HG03521 (cell line): ENCODE measurements at regions not wholly inside any gene's neighbourhood (a gene's known extent, or its start where the extent isn't known, plus 50 kb on each side); places are given as distances from the start of the nearest gene placed in this dataset.
A peak's percentile ranks its signal among the peaks of the same experiment; 100 is the strongest.
"Not testable (repeated sequence)": the region's sequence is repeated elsewhere in the genome, so short reads cannot be mapped to it uniquely, and the experiment has no call there.

Experiments
- ATAC-seq: cut with Tn5 transposase; IDR thresholded peaks from one replicate; pipeline ENCODE4 v1.9.1; 2021; ENCODE audit warnings: mild to moderate bottlenecking, moderate library complexity; ENCODE audit not compliant: unreplicated experiment

DNA sequence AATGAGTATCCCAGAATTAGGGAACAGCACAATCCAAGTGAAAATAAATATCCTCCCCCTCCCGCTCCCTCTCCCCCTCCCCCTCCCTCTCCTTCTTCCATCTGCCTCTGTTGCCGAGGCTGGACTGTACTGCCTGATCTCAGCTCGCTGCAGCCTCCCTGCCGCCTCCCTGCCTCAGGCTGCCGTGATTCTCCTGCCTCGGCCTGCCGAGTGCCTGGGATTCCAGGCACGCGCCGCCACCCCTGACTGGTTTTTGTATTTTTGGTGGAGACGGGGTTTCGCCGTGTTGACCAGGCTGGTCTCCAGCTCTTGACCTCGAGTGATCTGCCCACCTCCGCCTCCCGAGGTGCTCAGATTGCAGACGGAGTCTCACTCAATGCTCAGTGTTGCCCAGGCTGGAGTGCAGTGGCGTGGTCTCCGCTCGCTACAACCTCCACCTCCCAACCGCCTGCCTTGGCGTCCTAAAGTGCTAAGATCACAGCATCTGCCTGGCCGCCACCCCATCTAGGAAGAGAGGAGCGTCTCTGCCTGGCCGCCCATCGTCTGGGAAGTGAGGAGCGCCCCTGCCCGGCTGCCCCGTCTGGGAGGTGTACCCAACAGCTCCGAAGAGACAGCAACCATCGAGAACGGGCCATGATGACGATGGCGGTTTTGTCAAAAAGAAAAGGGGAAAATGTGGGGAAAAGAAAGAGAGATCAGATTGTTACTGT is 178.9 kb upstream of the IPO5 start:
- not testable (repeated sequence) for ATAC-seq

DNA sequence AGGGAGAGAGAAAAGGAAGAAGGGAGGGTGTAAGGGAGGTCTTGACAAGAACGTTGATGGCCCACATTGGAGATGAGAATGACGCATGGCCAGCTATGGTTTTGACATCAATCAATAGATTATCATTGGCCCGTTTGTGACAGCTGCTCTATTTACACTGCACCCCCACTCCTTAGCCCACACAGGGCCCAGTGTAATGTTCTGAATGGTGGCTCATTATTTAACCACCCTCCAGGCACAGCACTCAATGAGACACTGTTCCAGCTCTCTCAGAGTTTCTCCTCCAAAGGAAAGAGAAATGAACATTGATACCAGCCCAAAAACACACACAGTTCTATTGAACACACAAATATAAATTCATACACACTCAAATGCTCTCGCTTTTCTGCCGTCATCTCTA is 173.0 kb upstream of the IPO5 start:
- ATAC-seq, result no peak

DNA sequence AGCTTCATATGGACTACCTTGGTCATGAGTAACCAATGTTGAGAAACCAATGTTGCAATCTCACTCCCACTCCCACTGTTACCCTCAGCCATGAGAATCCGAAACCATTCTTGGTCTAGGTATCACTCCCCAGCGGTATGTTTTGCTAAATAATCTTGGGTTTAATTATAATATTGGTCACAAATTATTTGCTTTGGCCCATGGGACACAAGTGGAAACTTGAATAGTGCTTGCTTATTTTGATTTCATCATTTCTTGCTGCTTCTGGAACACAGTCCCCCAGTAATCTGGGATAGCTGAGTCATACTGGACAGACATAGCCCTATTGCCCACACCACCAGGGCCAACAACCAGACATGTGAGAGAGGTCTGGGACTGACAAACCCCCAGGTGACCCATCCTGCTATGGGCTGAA is 171.6 kb upstream of the IPO5 start:
- no peak for ATAC-seq

DNA sequence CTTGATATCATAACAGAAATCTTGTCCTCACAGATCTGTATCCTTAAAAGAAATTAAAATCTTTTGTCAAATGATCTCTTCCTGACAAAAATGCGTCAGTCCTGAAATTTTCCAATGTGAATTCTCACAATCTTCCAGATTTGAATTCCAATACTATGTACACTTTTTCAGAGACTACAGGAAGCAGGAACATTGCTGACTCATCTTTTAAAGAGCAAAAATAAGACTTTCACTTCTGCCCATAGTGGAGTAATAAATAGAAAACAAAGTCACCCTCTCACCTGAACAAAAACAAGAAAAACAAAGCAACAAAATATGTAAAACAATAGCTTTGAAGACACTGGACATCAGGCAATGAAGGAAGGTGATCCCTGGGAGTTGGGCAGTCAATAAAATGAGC is 167.0 kb upstream of the IPO5 start:
- no peak for ATAC-seq

DNA sequence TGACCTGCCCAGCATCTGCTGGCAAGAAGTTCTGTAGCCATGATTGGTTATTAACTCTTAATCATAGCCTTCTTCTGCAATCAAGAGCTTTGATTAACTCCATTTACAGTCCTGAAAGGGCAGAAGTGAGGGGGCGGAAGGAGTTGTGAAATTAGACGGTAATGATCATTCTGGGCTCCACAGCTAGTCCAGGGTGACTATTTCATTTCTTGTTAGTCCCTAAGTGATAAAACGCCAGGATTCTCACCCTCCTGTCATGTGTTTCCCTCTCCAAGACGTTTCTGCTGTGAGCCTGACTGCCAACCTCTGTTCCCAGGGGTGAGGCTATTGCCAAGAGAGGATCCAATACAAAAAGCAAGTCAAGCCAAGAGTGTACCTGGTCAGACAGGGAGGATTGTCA is 155.9 kb upstream of the IPO5 start:
- ATAC-seq, result no peak

DNA sequence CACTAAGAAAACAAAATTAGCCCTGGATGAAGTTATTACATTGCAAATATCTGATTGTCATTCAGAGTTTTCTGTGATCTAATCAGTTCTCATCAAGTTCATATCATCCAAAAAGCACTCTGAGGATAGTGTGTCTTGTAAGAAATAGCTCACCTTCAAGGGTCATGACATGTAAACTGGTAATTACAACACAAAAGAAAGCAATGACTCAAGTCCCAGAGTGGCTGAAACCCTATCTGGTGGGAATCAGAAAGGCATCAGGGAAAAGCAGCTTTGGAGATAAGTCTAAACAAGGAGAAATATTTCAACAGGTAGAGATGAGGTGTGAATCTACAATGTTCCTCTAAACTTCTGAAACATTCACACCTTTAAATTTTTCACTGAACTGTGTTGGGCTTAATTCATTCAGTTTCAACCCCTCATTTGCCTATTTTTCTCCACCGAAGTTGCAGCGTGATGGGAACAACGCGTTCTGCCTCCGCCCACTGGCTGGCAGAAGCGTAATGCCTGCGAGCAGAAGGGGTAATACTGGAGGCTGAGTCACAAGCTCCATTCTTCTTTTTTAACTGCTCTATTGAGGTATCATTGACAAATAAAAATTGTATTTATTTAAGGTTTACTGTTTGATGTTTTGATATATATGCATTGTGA is 155.2 kb upstream of the IPO5 start:
- ATAC-seq, result no peak

DNA sequence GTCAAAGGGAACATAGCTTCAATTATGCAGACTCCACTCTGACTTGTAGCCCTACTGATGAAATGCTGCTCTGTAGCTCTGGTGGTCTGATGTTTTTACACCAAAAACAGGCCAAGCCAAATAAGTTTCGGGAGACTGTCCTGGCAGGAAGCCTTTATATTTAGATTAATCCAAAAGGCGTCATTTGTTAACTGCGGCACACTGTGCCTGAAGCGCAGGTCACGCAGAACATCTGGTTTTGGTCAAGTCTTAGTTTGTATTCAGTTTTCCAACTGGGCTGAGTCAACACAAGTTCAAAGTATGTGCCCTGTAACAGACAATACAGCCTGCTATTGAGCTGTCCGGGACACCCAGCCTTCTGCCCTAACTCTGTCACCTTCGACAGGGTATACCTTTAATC is 154.6 kb upstream of the IPO5 start:
- ATAC-seq, result no peak

DNA sequence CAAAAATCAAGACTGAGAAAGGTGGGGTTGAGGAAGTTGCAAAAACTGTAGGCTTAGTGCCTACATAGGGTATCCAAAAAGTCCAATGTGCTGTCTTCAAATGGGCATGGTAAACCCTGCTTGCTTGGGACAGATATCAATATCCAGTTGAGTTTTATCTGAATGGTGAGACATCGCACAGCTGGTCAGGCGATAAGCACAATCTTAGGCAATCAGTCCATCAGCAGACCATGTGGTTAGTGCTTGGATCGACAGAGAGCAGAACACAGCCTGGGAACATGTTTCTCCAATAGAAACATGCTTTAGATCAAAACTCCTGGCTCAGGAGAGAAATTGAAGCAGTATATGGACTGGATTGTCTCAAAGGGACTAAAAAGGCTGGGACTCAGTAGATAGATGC is 151.3 kb upstream of the IPO5 start:
- ATAC-seq, result no peak

DNA sequence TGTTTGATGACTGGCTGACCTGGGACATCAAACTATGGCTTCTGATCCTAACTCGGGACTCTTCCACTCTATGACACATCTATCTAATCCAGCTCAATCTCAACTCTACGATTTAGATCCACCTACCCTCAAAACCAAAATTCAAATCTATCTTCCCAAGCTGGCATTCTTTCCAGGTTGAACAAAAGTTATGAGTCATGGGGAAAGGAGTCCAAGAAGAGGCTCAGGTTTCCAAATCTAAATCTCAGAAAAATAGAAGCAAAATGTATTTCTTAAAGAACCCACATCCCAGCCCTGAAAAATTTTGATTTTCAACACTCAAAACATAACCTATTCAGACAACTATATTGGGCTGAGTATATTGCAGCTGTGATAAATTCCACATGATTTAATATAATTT is 143.9 kb upstream of the IPO5 start:
- no peak for ATAC-seq

DNA sequence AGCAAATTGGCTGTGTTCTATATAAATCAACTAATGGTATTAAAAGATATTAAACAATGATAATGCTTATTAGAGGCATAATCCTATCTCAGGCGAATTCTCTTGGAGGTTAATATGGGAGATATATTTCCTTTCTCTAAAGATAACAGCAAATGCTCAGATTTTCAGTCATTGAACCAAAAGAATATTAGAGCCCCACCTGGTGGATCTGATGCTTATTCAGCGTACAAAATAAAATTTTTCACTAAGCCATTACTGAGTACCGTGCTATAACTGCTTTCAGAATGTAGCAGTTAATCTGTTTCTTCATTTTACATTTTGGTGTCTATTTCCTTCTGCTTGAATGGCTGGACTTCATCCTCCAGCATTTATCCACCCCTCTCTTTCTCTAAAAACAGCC is 143.3 kb upstream of the IPO5 start:
- ATAC-seq, result no peak

DNA sequence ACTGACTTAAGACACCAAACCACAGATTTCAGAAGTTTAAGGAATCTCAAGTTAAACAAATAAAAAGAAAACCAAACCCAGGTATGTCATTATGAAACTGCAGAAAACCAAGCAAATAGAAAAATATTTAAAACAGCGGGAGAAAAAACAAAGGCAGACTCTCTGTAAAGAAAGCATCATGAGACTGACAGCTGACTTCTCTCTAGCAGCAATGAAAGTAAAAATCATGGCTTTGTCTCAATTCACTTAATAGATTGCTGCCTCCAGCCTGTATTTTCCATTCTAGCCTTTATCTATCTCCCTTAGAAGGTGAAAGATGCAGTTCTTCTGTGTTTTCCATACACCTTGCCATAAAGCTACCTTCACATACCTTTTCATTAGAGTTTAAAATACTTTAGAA is 131.1 kb upstream of the IPO5 start:
- no peak for ATAC-seq

DNA sequence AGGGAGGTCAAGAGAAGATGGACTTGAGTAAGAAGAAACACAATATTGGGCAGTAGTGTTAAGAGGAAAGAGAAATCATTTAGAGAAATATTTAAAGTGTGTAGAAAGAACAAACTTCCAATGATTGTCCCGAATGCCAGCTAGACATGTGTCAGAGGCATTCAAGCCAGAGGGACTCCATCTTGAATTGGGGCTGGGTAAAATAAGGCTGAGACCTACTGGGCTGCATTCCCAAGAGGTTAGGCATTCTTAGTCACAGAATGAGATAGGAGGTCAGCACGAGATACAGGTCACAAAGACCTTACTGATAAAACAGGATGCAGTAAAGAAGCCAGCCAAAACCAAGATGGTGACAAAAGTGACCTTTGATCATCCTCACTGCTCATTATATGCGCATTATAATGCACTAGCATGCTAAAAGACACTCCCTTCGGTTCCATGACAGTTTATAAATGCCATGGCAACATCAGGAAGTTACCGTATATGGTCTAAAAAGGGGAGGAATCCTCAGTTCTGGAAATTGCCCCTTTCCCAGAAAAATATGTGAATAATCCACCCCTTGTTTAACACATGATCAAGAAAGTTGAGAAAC is 127.0 kb upstream of the IPO5 start:
- ATAC-seq, result no peak

DNA sequence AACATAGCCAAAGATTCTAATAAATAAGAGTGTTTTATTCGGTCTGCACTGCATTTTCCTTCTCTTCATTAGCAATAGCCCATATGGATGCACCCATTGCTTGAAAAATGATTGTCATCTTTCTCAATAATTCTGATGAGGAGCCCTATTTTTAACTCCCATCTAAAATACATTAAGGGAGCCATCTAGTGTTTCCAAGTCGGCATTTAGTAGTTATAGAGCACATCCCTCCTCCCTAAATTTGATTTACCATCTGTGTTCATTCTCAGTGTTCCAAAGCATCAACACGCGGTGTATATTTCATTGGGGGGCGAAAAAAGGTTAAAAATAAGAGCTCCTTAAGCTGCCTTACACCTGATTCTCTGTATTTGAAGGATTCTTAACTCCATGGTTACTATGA is 119.2 kb upstream of the IPO5 start:
- ATAC-seq, result no peak

DNA sequence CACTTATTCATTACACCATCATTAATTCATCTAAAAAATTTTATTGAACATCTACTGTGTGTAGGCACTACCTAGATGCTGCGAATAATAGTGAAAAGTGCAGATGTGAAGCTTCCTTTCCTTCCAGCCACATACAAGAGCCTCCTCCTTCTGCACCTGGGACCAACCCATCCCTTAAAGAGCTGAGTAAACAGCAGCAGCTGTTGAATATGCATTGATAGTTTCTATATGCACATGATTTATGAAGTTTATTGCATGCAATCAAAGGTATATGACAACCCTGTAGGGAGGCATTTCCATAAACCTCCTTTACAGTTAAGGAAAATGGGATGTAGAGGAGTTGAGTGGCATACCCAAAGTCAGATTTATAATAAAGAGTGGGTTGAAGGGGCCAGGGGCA is 110.3 kb upstream of the IPO5 start:
- ATAC-seq, result no peak

DNA sequence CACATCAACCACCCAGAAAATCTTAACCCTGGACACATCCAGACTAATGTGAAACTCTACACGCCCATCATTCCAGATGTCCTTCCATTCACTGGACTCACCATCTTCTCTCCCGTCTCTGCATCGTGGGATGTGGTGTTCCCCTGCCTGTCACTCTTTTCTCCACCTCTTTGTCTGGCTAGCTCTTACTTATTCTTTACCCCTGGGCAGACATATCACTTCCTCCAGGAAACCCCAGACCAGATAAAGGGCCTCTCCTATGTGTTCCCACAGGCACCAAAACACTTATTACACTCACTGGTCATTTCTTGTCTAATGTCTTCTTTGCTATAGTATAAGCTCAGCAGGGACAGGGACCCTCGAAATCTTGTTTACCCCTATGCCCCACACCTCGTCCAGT is 109.3 kb upstream of the IPO5 start:
- ATAC-seq, result no peak

DNA sequence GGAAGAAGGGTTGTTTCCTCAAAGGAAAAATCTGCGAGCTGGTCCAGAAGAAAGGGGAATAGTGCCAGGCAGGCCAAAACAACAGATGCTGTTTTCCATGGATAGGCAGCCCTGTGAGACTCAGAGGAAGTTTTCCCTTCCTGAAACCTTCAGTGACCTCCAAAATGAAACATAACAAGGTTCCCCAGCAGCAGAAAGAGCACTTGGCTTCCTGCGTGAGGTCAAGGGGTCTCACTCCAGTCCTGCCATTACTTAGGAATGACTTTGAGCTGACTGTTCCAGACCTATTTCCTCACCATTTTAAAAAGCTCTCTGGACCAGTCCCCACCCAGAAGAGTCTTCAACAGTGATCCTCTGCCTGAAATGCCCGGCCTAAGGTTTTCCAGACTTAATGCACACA is 104.6 kb upstream of the IPO5 start:
- no peak for ATAC-seq

DNA sequence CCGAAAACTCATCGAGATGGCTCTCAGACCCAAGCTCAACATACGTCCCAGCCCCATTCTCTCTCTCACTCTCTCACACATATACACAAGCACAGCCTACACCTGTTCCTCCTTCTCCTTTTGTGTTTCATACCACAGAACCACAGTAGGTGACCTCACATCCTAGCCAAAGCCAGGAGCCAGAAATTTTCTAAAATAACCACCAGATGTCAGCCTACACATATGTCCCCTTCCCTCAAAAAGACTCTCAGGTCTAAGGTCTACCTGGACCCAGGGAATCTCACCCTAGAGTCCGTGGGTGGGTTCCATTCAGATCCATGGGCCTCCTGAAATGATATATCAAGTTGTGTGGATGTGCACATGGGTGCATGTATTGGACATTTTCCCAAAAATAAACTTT is 104.2 kb upstream of the IPO5 start:
- ATAC-seq, result peak; percentile 88

DNA sequence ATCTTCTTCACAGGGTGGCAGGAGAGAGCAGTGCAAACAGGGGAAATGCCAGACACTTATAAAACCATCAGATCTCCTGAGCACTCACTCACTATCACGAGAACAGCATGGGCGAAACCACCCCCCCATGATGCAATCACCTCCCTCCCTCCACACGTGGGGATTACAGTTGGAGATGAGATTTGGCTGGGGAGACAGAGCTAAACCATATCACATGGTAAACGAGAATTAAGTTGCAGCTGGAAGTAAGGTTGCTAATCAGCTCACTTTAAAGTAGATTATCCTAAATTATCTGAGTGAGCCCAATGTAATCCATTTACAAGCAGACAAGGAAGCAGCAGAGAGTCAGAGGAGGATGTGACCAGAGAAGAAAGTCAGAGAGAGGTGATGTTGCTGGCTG is 102.2 kb upstream of the IPO5 start:
- ATAC-seq, result no peak

DNA sequence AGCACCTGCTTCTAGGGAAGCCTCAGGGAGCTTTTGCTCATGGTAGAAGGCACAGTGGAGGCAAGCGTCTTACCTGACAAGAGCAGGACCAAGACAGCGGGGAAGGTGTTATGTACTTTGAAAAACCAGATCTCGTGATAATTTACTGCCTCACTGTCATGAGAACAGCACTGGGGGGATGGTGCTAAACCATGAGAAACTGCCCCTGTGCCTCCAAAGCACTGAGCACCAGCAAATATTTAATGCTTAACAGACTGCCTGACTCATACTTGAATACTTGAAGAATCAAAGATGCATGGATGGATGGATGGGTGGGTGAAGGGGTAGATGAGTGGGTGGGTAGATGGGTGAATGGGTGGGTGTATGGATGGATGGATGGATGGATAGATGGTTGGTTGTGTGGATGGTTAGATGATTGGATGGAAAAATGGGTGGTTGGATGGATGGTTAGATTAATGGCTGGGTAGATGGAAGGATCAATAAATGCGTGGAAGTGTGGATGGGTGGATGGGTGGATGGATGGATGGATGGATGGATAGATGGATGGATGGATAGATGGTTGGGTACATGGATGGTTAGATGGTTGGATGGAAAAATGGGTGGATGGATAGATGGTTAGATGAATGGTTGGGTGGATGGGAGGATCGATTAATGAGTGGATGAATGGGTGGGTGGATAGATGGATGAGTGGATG is 101.1 kb upstream of the IPO5 start:
- ATAC-seq, result no peak

DNA sequence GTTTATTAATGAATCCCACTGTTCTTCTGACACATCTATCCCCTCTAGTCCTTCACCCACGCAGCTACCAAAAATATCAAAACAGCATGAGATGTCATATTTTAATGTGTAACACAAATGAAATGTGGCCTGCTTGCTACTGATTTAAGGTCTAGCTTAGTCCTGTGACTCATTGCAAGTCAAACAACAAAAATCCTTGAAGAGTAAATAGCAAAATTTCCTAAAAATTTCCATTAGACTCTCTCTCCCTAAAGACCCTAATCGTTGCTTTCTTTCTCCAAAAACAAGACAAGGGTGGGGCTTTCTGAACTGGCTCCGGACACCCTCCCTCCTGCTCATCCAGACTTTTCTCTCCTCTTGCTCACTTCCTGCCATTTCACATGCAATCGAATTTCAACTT is 99.9 kb upstream of the IPO5 start:
- no peak for ATAC-seq

DNA sequence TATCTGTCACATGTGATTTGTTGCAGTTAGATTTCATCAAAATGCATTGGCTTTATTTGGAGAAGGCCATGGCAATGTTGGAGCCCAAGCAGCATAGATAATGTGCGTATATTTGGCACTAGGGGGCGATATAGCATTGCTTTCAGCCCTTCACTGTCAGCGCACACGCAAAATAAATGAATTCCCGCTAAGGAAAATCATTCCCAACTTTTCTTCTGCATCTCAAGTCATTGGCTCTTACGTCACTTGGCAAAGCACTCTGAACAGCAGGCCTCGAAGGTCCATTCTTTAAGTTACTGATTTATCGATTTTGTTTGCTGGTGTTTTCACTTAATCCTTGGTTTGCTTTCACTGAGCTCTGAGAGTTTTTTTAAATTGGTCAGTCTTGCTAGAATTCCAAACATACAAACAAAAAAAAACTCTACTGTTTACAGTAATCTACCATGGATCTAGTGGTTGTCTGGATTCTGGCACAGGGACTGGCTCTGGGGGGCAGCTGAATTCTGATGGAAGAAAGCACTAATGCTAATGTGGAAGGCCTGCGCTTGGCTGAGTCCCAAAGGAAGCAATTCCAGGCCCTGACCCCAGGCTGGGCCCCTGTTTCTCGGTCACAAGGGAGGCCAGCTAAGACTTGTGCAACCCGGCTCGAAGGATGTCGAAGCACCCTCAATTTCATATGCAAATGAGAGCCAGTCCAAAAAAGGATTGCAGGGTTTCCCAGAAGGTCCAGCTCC is 97.7 kb upstream of the IPO5 start:
- ATAC-seq, result peak; percentile 44
